DMS114 treated with DMSO at 0.1 percent for 48 hours (cell line): ENCODE measurements at regions not wholly inside any gene's neighbourhood (a gene's known extent, or its start where the extent isn't known, plus 50 kb on each side); places are given as distances from the start of the nearest gene placed in this dataset.
A peak's percentile ranks its signal among the peaks of the same experiment; 100 is the strongest.
"Not testable (repeated sequence)": the region's sequence is repeated elsewhere in the genome, so short reads cannot be mapped to it uniquely, and the experiment has no call there.

Experiments used
- DNase-seq: peaks from one replicate; lab custom pipeline; 2025; ENCODE audit not compliant: unreplicated experiment; lab: John Stamatoyannopoulos, UW

DNA sequence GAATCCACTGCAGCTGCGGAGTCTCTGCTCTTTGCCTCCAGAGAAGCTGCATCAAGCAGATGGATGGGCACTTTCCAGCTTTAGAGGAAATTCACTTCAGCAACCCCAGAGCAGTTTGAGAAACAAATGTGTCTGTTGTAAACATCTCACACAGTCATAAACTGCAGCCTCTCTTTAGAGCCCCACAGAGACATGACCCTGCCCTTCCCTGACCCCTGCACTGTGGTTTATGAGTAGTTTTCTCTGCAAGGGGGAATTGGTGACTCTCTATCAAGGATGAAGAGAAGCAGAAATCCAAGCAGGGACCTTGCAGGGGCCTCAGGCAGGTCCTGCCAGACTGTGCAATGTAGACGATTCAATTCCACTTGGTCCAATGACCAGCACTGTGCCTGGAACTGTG is 160.2 kb downstream of the SH2D4B start:
- DNase-seq, result no peak

GRCh38 chr10:80699602-80700039 is 161.9 kb downstream of the SH2D4B start:
- peak; percentile 75 for DNase-seq

- DNase-seq, result no peak
Observed at GRCh38 chr10:80700252-80700651, 162.6 kb downstream of the SH2D4B start.

DNA sequence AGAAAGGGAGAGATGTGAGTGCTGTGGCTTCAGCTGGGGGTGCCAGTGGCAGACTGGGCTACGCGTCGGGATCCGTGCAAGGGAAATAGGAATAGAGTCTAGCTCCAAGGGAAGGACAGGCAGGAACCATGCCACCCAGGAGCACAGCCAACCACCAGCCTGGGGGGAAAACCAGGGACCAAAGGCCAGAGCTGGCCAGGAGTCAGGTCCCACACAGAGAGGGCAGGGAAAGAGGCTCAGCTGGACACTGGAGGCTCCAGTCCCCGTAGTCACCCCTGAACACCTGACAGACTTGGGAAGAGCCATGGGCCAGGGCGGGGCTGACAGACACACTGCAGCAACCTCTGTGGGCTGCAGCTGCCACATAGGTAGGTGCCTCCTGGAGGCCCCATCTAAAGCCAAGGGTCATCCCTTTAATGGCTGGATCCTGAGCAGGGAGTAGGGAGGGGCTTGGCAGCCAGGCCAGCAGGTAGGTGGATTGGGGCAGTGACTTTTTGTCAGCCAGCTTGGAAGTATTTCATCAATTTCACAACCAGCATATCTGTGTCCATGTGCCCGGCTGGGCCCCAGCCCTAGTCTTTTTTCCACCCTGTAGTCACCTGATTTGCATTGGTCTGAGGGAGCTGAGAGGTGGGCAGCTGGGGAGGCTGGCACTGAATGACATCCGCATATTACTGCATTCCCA is 163.2 kb downstream of the SH2D4B start:
- DNase-seq, result no peak

- no peak for DNase-seq
Observed at GRCh38 chr10:80701706-80702105, 164.0 kb downstream of the SH2D4B start.

- DNase-seq, result no peak
Observed at GRCh38 chr10:80702143-80702542, 164.4 kb downstream of the SH2D4B start.

DNA sequence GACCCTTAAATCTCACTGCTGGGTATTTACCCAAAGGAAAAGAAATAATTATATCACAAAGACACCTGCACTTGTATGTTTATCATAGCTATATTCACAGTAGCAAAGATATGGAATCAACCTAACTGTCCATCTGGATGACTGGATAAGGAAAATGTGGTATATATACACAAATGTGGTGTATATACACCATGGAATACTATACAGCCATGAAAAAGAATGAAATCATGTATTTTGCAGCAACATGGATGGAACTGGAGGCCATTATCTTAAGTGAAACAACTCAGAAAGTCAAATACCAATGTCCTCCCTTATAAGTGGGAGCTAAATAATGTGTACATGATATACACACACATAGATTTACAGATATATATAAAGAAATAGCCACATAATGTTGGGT is 168.2 kb downstream of the SH2D4B start:
- DNase-seq, result no peak

DNA sequence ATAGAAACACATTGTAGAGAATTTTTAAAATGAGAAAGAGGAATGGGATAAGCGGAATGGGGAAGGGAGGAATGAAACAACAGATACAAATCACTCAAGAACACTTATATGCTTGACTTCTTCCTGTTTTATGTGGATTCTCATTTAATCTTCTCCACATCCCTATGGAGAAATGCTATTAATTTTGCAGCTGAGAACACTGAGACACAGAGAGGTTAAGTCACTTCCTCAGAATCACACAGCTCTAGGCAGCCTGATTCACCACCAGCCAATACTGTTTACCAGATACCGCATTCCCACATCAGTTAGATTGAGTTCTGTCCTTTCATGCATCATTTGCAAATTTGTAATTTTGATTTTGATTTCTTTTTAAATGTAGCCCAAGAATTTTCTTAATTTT is 170.5 kb downstream of the SH2D4B start:
- DNase-seq, result no peak

- DNase-seq, result no peak
Observed at GRCh38 chr10:80708808-80709207, 171.1 kb downstream of the SH2D4B start.

GRCh38 chr10:80709866-80710265 is 172.2 kb downstream of the SH2D4B start:
- DNase-seq, result no peak

- DNase-seq, result no peak
Observed at GRCh38 chr10:80713398-80713928, 175.8 kb downstream of the SH2D4B start.

DNA sequence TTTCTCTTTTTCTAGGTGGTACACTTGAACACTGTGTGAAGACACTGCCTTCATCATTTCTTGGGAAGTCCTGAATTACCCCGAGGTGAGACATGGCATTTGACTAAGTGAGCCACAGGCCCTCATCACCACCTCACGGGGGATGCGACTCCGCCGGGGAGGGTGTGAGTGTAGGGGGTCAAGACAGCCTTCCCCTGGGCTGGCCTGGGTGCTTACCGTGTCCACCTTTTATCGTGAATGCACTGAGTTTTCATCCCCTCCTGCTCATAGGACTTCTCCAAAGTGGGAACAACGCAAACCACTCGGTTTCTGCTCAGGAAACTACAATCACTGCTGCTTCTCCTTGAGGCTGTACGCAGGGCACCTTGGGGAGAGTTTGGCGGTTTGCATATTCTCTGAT is 176.9 kb downstream of the SH2D4B start:
- DNase-seq, result no peak

DNA sequence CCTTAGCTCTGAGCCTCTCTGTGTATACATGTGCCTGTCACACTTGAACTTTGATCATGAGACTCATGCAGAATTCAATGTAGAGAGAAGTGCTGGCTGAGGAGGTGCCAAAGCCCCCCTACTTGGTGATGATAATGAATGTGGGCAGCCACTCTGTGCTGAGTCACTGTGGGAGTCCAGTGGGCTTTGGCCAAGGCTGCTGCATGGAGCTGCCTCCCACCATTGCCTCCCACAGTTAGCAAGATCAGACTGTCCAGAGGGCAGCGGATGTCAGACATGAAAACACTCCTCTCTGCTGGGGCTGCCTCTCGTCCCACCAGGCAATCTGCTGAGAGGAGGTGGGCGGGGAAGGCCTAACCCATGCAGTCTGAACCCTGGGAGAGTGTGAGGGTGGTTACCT is 180.3 kb downstream of the SH2D4B start:
- DNase-seq, result no peak

DNA sequence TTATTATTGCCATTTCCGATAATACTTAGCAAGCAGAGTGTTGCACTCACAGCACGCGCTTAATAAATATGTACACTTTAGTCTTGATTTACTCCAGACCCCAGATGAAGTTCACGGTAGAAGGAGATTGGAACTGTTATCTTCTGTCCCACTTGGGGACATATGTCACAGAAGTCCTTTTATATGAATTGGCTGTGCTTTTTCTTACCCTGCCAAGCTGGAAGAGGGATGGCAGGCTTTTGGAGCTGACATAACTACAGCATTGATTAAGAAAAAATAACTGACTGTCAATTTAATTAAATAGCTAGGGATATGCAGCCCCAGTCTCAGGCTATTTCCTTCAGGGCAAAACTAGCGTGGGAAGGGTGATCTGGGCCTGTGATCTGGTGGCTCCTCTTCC is 182.2 kb downstream of the SH2D4B start:
- DNase-seq, result no peak

- no peak for DNase-seq
Observed at GRCh38 chr10:80720549-80720948, 182.8 kb downstream of the SH2D4B start.

DNA sequence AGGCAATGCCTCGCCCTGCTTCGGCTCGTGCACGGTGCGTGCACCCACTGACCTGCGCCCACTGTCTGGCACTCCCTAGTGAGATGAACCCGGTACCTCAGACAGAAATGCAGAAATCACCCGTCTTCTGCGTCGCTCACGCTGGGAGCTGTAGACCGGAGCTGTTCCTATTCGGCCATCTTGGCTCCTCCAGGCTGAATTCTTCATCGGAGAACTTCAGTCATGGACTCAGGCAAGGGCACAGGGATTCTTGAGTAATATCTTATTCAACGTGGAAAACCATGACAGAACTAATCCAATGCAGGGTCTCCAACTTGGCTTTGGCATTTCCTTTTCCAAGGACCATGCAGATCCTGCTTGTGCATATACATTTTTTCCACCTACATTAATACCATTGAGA is 190.7 kb downstream of the SH2D4B start:
- DNase-seq, result not testable (repeated sequence)

DNA sequence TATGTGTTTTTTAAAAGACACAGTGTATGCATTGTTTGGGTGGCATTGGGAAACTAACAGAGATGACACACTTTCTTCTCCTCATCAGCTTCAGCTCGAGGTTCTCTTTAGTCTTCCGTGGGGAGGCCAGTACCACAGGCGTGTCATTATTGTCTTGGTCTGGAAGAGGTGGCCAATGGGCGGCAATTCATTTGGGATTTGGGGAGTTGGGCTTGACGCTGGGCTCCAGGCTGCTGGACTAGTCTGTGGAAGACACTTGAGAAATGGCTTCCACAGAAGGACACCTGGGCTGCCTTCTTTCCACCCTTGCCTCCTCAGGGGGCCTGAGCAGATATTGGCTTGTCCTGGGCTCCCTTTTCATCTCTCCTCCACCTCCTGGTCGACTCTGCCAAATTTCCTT is 192.2 kb downstream of the SH2D4B start:
- DNase-seq, result no peak

DNA sequence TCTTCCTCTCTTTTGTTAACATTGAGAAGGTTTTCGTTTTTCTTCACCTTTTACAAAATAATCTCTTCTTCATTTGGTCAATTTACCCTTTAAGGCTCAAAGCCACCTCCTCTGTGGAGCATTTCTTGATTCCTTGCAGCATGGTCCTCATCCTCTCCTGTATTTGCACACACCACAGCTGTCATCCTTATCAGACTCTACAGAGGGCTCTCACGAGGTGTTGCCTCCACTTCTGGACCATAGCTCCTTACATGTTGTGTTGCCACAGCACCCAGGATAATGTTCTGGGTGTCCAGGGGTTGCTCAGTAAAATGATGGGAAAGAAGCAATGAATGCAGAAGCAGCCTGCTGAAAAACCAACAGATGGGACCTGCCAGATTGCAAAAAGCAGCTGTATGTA is 192.8 kb downstream of the SH2D4B start:
- no peak for DNase-seq

DNA sequence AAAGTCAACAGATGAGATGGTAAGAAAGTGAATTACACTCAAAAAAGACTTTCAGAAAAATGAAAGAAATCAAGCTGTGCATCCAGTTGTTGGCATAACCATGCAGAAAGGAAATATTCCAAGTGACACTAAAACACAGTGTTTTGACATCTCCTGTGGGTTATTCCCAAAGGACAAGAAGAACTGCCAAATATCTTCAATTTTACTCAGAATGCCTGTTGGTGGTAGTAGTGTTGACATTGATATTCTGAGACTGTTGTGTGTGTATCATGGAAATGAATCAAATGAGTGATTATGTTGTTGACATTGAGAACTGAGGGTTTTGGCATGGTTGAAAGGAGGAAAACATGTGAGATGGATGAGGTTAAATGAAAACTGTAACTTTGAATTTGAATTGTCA is 196.9 kb downstream of the SH2D4B start:
- no peak for DNase-seq

GRCh38 chr10:80737209-80737608 is 199.5 kb downstream of the SH2D4B start:
- no peak for DNase-seq

- peak; percentile 10 for DNase-seq
Observed at GRCh38 chr10:80739328-80739727, 201.6 kb downstream of the SH2D4B start.

GRCh38 chr10:80739963-80740715 is 202.4 kb downstream of the SH2D4B start:
- no peak for DNase-seq
